CD4-positive, alpha-beta T cell (primary cell): ENCODE measurements at regions not wholly inside any gene's neighbourhood (a gene's known extent, or its start where the extent isn't known, plus 50 kb on each side); places are given as distances from the start of the nearest gene placed in this dataset.

Experiments used
- ATAC-seq: fragments of 200-7000 bp; cut with Tn5 transposase; one replicate; pipeline ENCODE4 v1.10.0; 2022; ENCODE audit warnings: mild to moderate bottlenecking; ENCODE audit not compliant: poor library complexity
- CTCF ChIA-PET: fragments of 350-600 bp; sonication (Branson Sonifier 250); formaldehyde crosslinking; loops from one replicate; lab custom pipeline; 2021; ENCODE audit warnings: antibody characterized with exemption, inconsistent platforms; lab: Charles Lee
- POLR2A ChIA-PET: fragments of 350-600 bp; sonication (Branson Sonifier 250); formaldehyde crosslinking; loops from one replicate; lab custom pipeline; 2021; ENCODE audit warnings: antibody characterized with exemption, inconsistent platforms; lab: Charles Lee
- DNase-seq, 14 experiments: peaks; one replicate each; pipeline ENCODE4 v3.0.0-alpha.2; 2013 to 2020; ENCODE audit warnings: mixed read lengths in 2 of 14
- H3K27ac ChIP-seq, 2 donors: one replicate each; pipeline versions ENCODE4 v1.5.1 to v1.7.0; 2013; ENCODE audit warnings: low read length in 2 of 2, low read depth in 1 of 2, mild to moderate bottlenecking in 1 of 2
- H3K27me3 ChIP-seq, 2 experiments: 1 replicate in 1 of 2; 2 replicates in 1 of 2; pipeline versions ENCODE4 v1.6.1 to v1.7.0; 2013; ENCODE audit warnings: low read length in 2 of 2, control low read depth in 1 of 2, mild to moderate bottlenecking in 1 of 2, moderate library complexity in 1 of 2; ENCODE audit not compliant: insufficient read depth in 2 of 2, control insufficient read depth in 1 of 2
- H3K36me3 ChIP-seq: one replicate; pipeline ENCODE4 v1.6.1; 2013; ENCODE audit warnings: low read length, control low read depth; ENCODE audit not compliant: insufficient read depth
- H3K4me1 ChIP-seq: one replicate; pipeline ENCODE4 v1.6.1; 2013; ENCODE audit warnings: low read length, control low read depth; ENCODE audit not compliant: insufficient read depth
- H3K4me3 ChIP-seq: one replicate; pipeline ENCODE4 v1.5.1; 2013; ENCODE audit warnings: mild to moderate bottlenecking, low read length, moderate library complexity
- H3K9me3 ChIP-seq, 2 experiments: 1 replicate in 1 of 2; 2 replicates in 1 of 2; pipeline versions ENCODE4 v1.6.1 to v1.7.0; 2013; ENCODE audit warnings: low read length in 2 of 2, mild to moderate bottlenecking in 2 of 2, control low read depth in 1 of 2, moderate library complexity in 1 of 2; ENCODE audit not compliant: control insufficient read depth in 1 of 2, insufficient read depth in 1 of 2
- H3K27ac Mint-ChIP-seq: one replicate; pipeline ENCODE4 v1.8.0; 2020; ENCODE audit warnings: mixed read lengths
- H3K27me3 Mint-ChIP-seq: one replicate; pipeline ENCODE4 v1.8.0; 2021; ENCODE audit warnings: mixed read lengths
- H3K36me3 Mint-ChIP-seq: one replicate; pipeline ENCODE4 v1.8.0; 2021; ENCODE audit warnings: low read depth, mixed read lengths
- H3K4me1 Mint-ChIP-seq: one replicate; pipeline ENCODE4 v1.8.0; 2021; ENCODE audit warnings: low read depth, mixed read lengths
- H3K4me3 Mint-ChIP-seq: one replicate; pipeline ENCODE4 v1.8.0; 2020; ENCODE audit warnings: mild to moderate bottlenecking, mixed read lengths
- H3K9me3 Mint-ChIP-seq: one replicate; pipeline ENCODE4 v1.8.0; 2020; ENCODE audit warnings: mixed read lengths
- CTCF ChIP-seq: fragments of 200-600 bp; IDR thresholded peaks from one replicate; pipeline ENCODE4 v1.8.0; 2022; ENCODE audit warnings: antibody characterized with exemption, mild to moderate bottlenecking
- intact Hi-C, 2 experiments: fragments of 100-400 bp; cut with DNase I in 1 of 2; cut with micrococcal nuclease in 1 of 2; formaldehyde crosslinking; loops; one replicate each; pipeline versions ENCODE4 v1.15.1 to v1.9.0; 2023 to 2025; cut with DNase I, micrococcal nuclease

- peaks cover 0 to 2% of the 10 kb centered on the region in 2 experiments for H3K27me3 ChIP-seq
- no peaks in the 10 kb centered on the region for H3K9me3 ChIP-seq
- Mint-ChIP-seq H3K27ac (no peak overlapping the region), H3K27me3 (no peaks in the 10 kb centered on the region), H3K9me3 (no peaks in the 10 kb centered on the region), H3K4me1 (no peaks in the 10 kb centered on the region), H3K4me3 (no peak overlapping the region), H3K36me3 (no peaks in the 10 kb centered on the region)
- ATAC-seq (no peak), DNase-seq (no peak)
- H3K4me3 ChIP-seq, result no peak overlapping the region
- ChIA-PET POLR2A (no interaction called here), CTCF (no interaction called here)
- no peaks in the 10 kb centered on the region for H3K4me1 ChIP-seq
- no peaks in the 10 kb centered on the region for H3K36me3 ChIP-seq
- no peak for TF ChIP-seq CTCF
- no peak overlapping the region for H3K27ac ChIP-seq
- intact Hi-C loops, result no loop called here
Observed at GRCh38 chr10:78914502-78915189, 154.1 kb upstream of the ZMIZ1 start.

- H3K36me3 Mint-ChIP-seq, result no peaks in the 10 kb centered on the region
- H3K9me3 Mint-ChIP-seq, result no peaks in the 10 kb centered on the region
- peaks cover 0 to 2% of the 10 kb centered on the region in 2 experiments for H3K27me3 ChIP-seq
- TF ChIP-seq CTCF, result no peak
- ATAC-seq (no peak), DNase-seq (no peak)
- no peak overlapping the region for H3K4me3 ChIP-seq
- H3K27ac Mint-ChIP-seq, result no peak overlapping the region
- no peaks in the 10 kb centered on the region for H3K4me1 ChIP-seq
- no peaks in the 10 kb centered on the region for H3K27me3 Mint-ChIP-seq
- intact Hi-C loops, result no loop called here
- H3K36me3 ChIP-seq, result no peaks in the 10 kb centered on the region
- no peak overlapping the region for H3K4me3 Mint-ChIP-seq
- ChIA-PET CTCF (no interaction called here), POLR2A (no interaction called here)
- H3K9me3 ChIP-seq, result no peaks in the 10 kb centered on the region
- no peaks in the 10 kb centered on the region for H3K4me1 Mint-ChIP-seq
- no peak overlapping the region for H3K27ac ChIP-seq
Observed at GRCh38 chr10:78915190-78915518, 153.6 kb upstream of the ZMIZ1 start.

GRCh38 chr10:78916227-78916626 is 152.5 kb upstream of the ZMIZ1 start:
- Mint-ChIP-seq H3K4me1 (no peaks in the 10 kb centered on the region), H3K9me3 (no peaks in the 10 kb centered on the region), H3K4me3 (no peak overlapping the region), H3K36me3 (no peaks in the 10 kb centered on the region), H3K27ac (no peak overlapping the region), H3K27me3 (no peaks in the 10 kb centered on the region)
- H3K27me3 ChIP-seq, result peaks cover 0 to 2% of the 10 kb centered on the region in 2 experiments
- no peak for ATAC-seq
- H3K9me3 ChIP-seq, result no peaks in the 10 kb centered on the region
- H3K27ac ChIP-seq, result no peak overlapping the region
- H3K4me3 ChIP-seq, result no peak overlapping the region
- POLR2A ChIA-PET, result no interaction called here
- CTCF ChIA-PET, result no interaction called here
- no peaks in the 10 kb centered on the region for H3K4me1 ChIP-seq
- TF ChIP-seq CTCF, result no peak
- no peak for DNase-seq
- H3K36me3 ChIP-seq, result no peaks in the 10 kb centered on the region
- intact Hi-C loops, result no loop called here
